ENCODE measurements at regions not wholly inside any gene's neighbourhood (a gene's known extent, or its start where the extent isn't known, plus 50 kb on each side); places are given as distances from the start of the nearest gene placed in this dataset.

- TF ChIP-seq FOXA1 (IDR thresholded peaks at IDR 0.05) (no peak), SP1 (IDR thresholded peaks at IDR 0.05) (no peak), NFRKB (IDR thresholded peaks at IDR 0.05) (no peak), FOXM1 (IDR thresholded peaks at IDR 0.05; ENCODE audit: borderline replicate concordance) (no peak), ZNF384 (IDR thresholded peaks at IDR 0.05) (no peak), SUZ12 (IDR thresholded peaks at IDR 0.05) (no peak)
Measured at GRCh38 chr5:152051499-152052454, 127.1 kb upstream of the GLRA1 start.
